ENCODE measurements at regions not wholly inside any gene's neighbourhood (a gene's known extent, or its start where the extent isn't known, plus 50 kb on each side); places are given as distances from the start of the nearest gene placed in this dataset.

DNA sequence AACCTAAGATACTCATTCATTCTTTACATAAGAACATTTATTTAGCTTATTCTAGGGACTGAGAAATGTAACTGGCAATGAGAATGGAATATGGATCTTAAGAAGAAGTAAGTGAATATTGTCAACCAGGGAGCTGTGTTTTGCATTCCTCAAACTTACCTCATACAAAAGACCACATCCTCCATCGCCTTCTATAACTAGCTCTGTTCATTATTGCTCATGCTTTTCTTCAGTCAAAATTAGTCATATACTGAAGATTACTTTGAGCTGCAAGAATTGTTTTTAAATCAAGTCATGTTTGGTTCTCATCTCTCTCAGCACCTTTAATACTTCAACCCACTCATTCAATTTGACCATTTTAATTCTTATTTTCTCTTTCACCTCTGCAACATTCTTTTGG, 140.3 kb upstream of the RASA1 start:
- TF ChIP-seq, protein P1, sequence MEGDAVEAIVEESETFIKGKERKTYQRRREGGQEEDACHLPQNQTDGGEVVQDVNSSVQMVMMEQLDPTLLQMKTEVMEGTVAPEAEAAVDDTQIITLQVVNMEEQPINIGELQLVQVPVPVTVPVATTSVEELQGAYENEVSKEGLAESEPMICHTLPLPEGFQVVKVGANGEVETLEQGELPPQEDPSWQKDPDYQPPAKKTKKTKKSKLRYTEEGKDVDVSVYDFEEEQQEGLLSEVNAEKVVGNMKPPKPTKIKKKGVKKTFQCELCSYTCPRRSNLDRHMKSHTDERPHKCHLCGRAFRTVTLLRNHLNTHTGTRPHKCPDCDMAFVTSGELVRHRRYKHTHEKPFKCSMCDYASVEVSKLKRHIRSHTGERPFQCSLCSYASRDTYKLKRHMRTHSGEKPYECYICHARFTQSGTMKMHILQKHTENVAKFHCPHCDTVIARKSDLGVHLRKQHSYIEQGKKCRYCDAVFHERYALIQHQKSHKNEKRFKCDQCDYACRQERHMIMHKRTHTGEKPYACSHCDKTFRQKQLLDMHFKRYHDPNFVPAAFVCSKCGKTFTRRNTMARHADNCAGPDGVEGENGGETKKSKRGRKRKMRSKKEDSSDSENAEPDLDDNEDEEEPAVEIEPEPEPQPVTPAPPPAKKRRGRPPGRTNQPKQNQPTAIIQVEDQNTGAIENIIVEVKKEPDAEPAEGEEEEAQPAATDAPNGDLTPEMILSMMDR (IDR thresholded peaks at IDR 0.05; ENCODE audit: insufficient read depth, low read length, poor library complexity, severe bottlenecking): no peak
- TF ChIP-seq EZH2phosphoT487 (conservative IDR thresholded peaks at IDR 0.05; ENCODE audit: low read length): no peak
- Histone ChIP-seq H2AFZ (ENCODE audit: low read depth, low read length, severe bottlenecking) (no peak overlapping the region), H3K9me3 (ENCODE audit: insufficient read depth, low read length) (no peaks in the 10 kb centered on the region), H3K4me3 (ENCODE audit: insufficient read depth, low read length, poor library complexity, severe bottlenecking) (no peak overlapping the region), H3K9ac (ENCODE audit: low read length) (no peak overlapping the region), H3K27ac (ENCODE audit: low read depth, low read length) (no peak overlapping the region), H3K79me2 (ENCODE audit: insufficient read depth, low read length) (no peaks in the 10 kb centered on the region), H3K9me2 (replicated peaks; ENCODE audit: insufficient read depth, low read length) (no peaks in the 10 kb centered on the region), H4K20me1 (ENCODE audit: low read depth, low read length) (no peaks in the 10 kb centered on the region), H3K27me3 (ENCODE audit: low read length) (no peaks in the 10 kb centered on the region), H3K36me3 (ENCODE audit: low read length) (no peaks in the 10 kb centered on the region), H3F3A (ENCODE audit: insufficient read depth) (no peaks in the 10 kb centered on the region), H3K4me2 (ENCODE audit: low read depth, low read length, poor library complexity, severe bottlenecking) (no peak overlapping the region)

DNA sequence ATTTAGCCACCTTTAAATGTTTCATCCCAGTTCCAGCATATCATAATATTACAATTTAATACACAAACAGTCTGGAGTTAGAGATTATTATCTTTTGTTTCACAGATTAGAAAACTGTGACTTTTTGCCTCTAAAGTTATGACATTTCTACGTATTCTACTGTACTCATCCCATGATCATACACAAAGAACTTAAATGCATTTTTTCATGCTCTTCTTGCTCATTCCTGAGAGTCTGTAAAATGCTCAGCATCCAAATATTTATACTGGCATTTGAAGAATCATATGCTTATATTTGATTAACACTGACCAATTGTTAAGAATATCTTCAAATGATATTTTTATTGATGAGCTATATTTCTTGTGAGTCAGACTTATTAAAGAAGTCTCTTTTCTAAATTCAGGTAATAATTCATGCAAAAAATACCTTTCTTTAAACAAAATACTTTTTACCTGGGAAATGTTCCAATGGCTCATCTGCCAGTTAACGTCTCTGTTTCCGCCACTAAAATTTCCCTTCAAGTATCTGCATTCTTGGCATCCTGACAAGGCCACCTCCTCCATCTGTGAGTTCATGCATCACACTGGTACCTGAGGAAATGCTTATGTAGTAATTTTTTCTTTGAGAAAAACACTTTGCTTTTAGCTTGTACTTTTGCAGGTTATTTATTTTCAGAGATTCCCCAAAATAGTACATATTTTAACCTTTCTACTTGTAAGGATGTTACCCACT, 139.6 kb upstream of the RASA1 start:
- Histone ChIP-seq H3K27me3 (ENCODE audit: low read length) (no peaks in the 10 kb centered on the region), H3K4me2 (ENCODE audit: low read depth, low read length, poor library complexity, severe bottlenecking) (no peak overlapping the region), H3K9me2 (replicated peaks; ENCODE audit: insufficient read depth, low read length) (no peaks in the 10 kb centered on the region), H3F3A (ENCODE audit: insufficient read depth) (no peaks in the 10 kb centered on the region), H3K27ac (ENCODE audit: low read depth, low read length) (no peak overlapping the region), H3K9ac (ENCODE audit: low read length) (no peak overlapping the region), H2AFZ (ENCODE audit: low read depth, low read length, severe bottlenecking) (no peak overlapping the region), H3K9me3 (ENCODE audit: insufficient read depth, low read length) (no peaks in the 10 kb centered on the region), H3K79me2 (ENCODE audit: insufficient read depth, low read length) (no peaks in the 10 kb centered on the region), H4K20me1 (ENCODE audit: low read depth, low read length) (no peaks in the 10 kb centered on the region), H3K36me3 (ENCODE audit: low read length) (no peaks in the 10 kb centered on the region), H3K4me3 (ENCODE audit: insufficient read depth, low read length, poor library complexity, severe bottlenecking) (no peak overlapping the region)
- TF ChIP-seq, protein P1 (IDR thresholded peaks at IDR 0.05; ENCODE audit: insufficient read depth, low read length, poor library complexity, severe bottlenecking): no peak
- TF ChIP-seq EZH2phosphoT487 (conservative IDR thresholded peaks at IDR 0.05; ENCODE audit: low read length): no peak

DNA sequence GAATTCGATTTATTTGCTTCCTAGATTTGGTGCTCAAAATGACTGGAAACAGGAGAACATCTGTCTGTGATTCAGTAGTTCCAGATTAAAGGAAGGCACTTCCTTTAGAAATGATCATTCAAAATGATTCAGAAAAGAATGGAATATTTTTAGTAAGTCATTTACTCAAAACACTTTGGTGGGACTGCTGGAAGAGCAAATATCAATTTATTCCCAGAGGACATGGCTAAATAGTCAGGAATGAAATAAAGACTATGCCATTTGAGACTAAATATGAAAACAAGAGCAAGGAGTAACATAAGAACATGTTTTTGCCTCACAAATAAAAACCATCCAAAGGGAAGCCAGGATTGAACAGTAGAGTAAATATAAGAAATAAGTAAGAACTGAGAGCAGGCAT, 138.6 kb upstream of the RASA1 start:
- Histone ChIP-seq H3K36me3 (ENCODE audit: low read length) (no peaks in the 10 kb centered on the region), H3K27me3 (ENCODE audit: low read length) (no peaks in the 10 kb centered on the region), H3K9me3 (ENCODE audit: insufficient read depth, low read length) (no peaks in the 10 kb centered on the region), H3K9me2 (replicated peaks; ENCODE audit: insufficient read depth, low read length) (no peaks in the 10 kb centered on the region), H3F3A (ENCODE audit: insufficient read depth) (no peaks in the 10 kb centered on the region), H3K4me3 (ENCODE audit: insufficient read depth, low read length, poor library complexity, severe bottlenecking) (no peak overlapping the region), H3K9ac (ENCODE audit: low read length) (no peak overlapping the region), H4K20me1 (ENCODE audit: low read depth, low read length) (no peaks in the 10 kb centered on the region), H3K79me2 (ENCODE audit: insufficient read depth, low read length) (no peaks in the 10 kb centered on the region), H3K4me2 (ENCODE audit: low read depth, low read length, poor library complexity, severe bottlenecking) (no peak overlapping the region), H3K27ac (ENCODE audit: low read depth, low read length) (no peak overlapping the region), H2AFZ (ENCODE audit: low read depth, low read length, severe bottlenecking) (no peak overlapping the region)
- TF ChIP-seq, protein P1 (IDR thresholded peaks at IDR 0.05; ENCODE audit: insufficient read depth, low read length, poor library complexity, severe bottlenecking): no peak
- no peak for TF ChIP-seq EZH2phosphoT487 (conservative IDR thresholded peaks at IDR 0.05; ENCODE audit: low read length)
